ENCODE measurements at regions not wholly inside any gene's neighbourhood (a gene's known extent, or its start where the extent isn't known, plus 50 kb on each side); places are given as distances from the start of the nearest gene placed in this dataset.

DNA sequence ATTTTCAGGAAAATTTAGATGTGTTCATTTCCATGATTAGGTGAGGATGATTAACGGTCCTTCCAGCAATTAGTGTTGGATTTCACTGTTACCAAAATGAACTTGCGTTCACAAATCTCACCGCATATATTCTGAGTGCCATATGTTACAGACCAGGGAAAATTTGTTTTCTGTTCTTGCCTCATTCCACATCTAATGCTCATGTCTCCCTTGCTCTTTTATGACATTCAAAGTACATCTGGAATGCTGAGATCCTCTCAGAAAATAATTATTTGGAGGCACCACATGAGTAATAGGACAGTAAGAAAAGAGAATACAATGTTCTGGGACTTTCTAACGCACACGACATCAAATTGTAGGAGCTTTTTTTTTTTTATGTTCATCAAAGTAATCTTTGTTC, 406.5 kb downstream of the SHISA9 start (continued):
- TF ChIP-seq, protein P1, sequence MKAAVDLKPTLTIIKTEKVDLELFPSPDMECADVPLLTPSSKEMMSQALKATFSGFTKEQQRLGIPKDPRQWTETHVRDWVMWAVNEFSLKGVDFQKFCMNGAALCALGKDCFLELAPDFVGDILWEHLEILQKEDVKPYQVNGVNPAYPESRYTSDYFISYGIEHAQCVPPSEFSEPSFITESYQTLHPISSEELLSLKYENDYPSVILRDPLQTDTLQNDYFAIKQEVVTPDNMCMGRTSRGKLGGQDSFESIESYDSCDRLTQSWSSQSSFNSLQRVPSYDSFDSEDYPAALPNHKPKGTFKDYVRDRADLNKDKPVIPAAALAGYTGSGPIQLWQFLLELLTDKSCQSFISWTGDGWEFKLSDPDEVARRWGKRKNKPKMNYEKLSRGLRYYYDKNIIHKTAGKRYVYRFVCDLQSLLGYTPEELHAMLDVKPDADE (IDR thresholded peaks at IDR 0.05): no peak
- TF ChIP-seq STAT1 (IDR thresholded peaks at IDR 0.05; ENCODE audit: unreplicated experiment) (no peak), NANOG (IDR thresholded peaks at IDR 0.05; ENCODE audit: borderline replicate concordance) (no peak)
- TF ChIP-seq, protein P2, sequence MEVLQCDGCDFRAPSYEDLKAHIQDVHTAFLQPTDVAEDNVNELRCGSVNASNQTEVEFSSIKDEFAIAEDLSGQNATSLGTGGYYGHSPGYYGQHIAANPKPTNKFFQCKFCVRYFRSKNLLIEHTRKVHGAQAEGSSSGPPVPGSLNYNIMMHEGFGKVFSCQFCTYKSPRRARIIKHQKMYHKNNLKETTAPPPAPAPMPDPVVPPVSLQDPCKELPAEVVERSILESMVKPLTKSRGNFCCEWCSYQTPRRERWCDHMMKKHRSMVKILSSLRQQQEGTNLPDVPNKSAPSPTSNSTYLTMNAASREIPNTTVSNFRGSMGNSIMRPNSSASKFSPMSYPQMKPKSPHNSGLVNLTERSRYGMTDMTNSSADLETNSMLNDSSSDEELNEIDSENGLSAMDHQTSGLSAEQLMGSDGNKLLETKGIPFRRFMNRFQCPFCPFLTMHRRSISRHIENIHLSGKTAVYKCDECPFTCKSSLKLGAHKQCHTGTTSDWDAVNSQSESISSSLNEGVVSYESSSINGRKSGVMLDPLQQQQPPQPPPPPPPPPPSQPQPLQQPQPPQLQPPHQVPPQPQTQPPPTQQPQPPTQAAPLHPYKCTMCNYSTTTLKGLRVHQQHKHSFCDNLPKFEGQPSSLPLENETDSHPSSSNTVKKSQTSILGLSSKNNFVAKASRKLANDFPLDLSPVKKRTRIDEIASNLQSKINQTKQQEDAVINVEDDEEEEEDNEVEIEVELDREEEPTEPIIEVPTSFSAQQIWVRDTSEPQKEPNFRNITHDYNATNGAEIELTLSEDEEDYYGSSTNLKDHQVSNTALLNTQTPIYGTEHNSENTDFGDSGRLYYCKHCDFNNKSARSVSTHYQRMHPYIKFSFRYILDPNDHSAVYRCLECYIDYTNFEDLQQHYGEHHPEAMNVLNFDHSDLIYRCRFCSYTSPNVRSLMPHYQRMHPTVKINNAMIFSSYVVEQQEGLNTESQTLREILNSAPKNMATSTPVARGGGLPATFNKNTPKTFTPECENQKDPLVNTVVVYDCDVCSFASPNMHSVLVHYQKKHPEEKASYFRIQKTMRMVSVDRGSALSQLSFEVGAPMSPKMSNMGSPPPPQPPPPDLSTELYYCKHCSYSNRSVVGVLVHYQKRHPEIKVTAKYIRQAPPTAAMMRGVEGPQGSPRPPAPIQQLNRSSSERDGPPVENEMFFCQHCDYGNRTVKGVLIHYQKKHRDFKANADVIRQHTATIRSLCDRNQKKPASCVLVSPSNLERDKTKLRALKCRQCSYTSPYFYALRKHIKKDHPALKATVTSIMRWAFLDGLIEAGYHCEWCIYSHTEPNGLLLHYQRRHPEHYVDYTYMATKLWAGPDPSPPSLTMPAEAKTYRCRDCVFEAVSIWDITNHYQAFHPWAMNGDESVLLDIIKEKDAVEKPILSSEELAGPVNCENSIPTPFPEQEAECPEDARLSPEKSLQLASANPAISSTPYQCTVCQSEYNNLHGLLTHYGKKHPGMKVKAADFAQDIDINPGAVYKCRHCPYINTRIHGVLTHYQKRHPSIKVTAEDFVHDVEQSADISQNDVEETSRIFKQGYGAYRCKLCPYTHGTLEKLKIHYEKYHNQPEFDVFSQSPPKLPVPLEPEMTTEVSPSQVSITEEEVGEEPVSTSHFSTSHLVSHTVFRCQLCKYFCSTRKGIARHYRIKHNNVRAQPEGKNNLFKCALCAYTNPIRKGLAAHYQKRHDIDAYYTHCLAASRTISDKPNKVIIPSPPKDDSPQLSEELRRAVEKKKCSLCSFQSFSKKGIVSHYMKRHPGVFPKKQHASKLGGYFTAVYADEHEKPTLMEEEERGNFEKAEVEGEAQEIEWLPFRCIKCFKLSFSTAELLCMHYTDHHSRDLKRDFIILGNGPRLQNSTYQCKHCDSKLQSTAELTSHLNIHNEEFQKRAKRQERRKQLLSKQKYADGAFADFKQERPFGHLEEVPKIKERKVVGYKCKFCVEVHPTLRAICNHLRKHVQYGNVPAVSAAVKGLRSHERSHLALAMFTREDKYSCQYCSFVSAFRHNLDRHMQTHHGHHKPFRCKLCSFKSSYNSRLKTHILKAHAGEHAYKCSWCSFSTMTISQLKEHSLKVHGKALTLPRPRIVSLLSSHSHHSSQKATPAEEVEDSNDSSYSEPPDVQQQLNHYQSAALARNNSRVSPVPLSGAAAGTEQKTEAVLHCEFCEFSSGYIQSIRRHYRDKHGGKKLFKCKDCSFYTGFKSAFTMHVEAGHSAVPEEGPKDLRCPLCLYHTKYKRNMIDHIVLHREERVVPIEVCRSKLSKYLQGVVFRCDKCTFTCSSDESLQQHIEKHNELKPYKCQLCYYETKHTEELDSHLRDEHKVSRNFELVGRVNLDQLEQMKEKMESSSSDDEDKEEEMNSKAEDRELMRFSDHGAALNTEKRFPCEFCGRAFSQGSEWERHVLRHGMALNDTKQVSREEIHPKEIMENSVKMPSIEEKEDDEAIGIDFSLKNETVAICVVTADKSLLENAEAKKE (CRISPR knock-in tag; IDR thresholded peaks at IDR 0.05): no peak

DNA sequence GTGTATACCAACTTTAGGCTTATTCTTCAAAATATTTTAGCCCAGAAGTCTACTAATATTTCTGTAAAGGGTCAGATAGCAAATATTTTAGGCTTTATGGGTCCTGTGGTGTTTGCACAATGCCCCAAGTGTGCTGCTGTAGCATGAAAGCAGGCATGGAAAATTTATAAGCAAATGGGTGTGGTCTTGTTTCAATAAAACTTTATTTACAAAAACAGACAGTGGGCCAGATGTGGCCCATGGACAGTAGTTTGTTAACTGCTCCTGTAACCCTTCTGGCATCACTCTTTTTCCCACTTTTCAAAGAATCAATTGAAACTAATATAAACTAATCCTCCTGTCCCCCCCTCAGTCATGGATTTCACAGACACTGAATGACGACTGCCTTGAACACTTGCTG, 410.7 kb downstream of the SHISA9 start:
- no peaks in the 10 kb centered on the region for H3K79me2 ChIP-seq (replicated peaks; ENCODE audit: insufficient read depth)
- TF ChIP-seq CTCF (conservative IDR thresholded peaks at IDR 0.05; ENCODE audit: low read depth in 2 of 2) (no peak), ZNF114 (CRISPR knock-in tag; IDR thresholded peaks at IDR 0.05) (no peak), CREB1 (CRISPR knock-in tag; IDR thresholded peaks at IDR 0.05; ENCODE audit: low read depth) (no peak)
- TF ChIP-seq, protein P2 (CRISPR knock-in tag; IDR thresholded peaks at IDR 0.05): no peak
- ATAC-seq: no peak

More for the DNA sequence above, 410.7 kb downstream of the SHISA9 start:
- Histone ChIP-seq H3K27ac (ENCODE audit: low read depth) (no peak overlapping the region), H3K36me3 (ENCODE audit: insufficient read depth) (no peaks in the 10 kb centered on the region), H3K4me1 (ENCODE audit: insufficient read depth) (peaks cover 4% of the 10 kb centered on the region; the same call in 1 of the 2 replicates), H3K4me3 (no peak overlapping the region), H3K27me3 (ENCODE audit: insufficient read depth) (no peaks in the 10 kb centered on the region), H3F3A (replicated peaks; ENCODE audit: low read depth) (no peaks in the 10 kb centered on the region), H4K20me1 (replicated peaks; ENCODE audit: insufficient read depth) (no peaks in the 10 kb centered on the region), H3K9me2 (ENCODE audit: insufficient read depth) (no peaks in the 10 kb centered on the region), H3K4me2 (no peak overlapping the region), H2AFZ (no peak overlapping the region)
- H3K27me3 Mint-ChIP-seq (ENCODE audit: insufficient read depth, low read depth, poor library complexity): no peaks in the 10 kb centered on the region
- H3K4me1 Mint-ChIP-seq: peaks cover 15% of the 10 kb centered on the region
- no peak for DNase-seq (ENCODE audit: low spot score)
- no peaks in the 10 kb centered on the region for H3K36me3 Mint-ChIP-seq (ENCODE audit: low read depth)
- H3K9me3 Mint-ChIP-seq: no peaks in the 10 kb centered on the region
- H3K27ac Mint-ChIP-seq: no peak overlapping the region
- no peak overlapping the region for H3K4me3 Mint-ChIP-seq
